Calu3 (cell line): ENCODE measurements at regions not wholly inside any gene's neighbourhood (a gene's known extent, or its start where the extent isn't known, plus 50 kb on each side); places are given as distances from the start of the nearest gene placed in this dataset.

Experiments used
- BruUV-seq: library from RNA; stranded (reverse); fragments of 400-500 nt; replicated peaks from 2 replicates; lab custom pipeline; 2021; lab: Mats Ljungman, UMichigan
- CTCF ChIA-PET: fragments of 300-600 bp; sonication (Branson Sonifier 250); formaldehyde crosslinking; loops from one replicate; lab custom pipeline; 2022; ENCODE audit warnings: antibody characterized with exemption; lab: Charles Lee
- DNase-seq: peaks from one replicate; pipeline ENCODE4 v3.0.0; 2022
- H3K27ac Mint-ChIP-seq: one replicate; pipeline ENCODE4 v1.8.0; 2022; ENCODE audit warnings: mixed read lengths; ENCODE audit not compliant: unreplicated experiment
- H3K27me3 Mint-ChIP-seq: one replicate; pipeline ENCODE4 v1.8.0; 2022; ENCODE audit warnings: mixed read lengths; ENCODE audit not compliant: unreplicated experiment
- H3K36me3 Mint-ChIP-seq: one replicate; pipeline ENCODE4 v1.8.0; 2022; ENCODE audit warnings: mild to moderate bottlenecking, moderate library complexity, mixed read lengths; ENCODE audit not compliant: insufficient read depth, unreplicated experiment
- H3K4me1 Mint-ChIP-seq: one replicate; pipeline ENCODE4 v1.8.0; 2022; ENCODE audit warnings: mild to moderate bottlenecking, low read depth, mixed read lengths; ENCODE audit not compliant: unreplicated experiment
- H3K4me3 Mint-ChIP-seq: one replicate; pipeline ENCODE4 v1.8.0; 2022; ENCODE audit warnings: mild to moderate bottlenecking, low read depth, moderate library complexity, mixed read lengths; ENCODE audit not compliant: unreplicated experiment
- H3K9me3 Mint-ChIP-seq: one replicate; pipeline ENCODE4 v1.8.0; 2022; ENCODE audit warnings: low read depth, mixed read lengths; ENCODE audit not compliant: unreplicated experiment
- CTCF ChIP-seq: fragments of 200-600 bp; IDR thresholded peaks from one replicate; pipeline ENCODE4 v1.8.0; 2022; ENCODE audit warnings: antibody characterized with exemption; ENCODE audit not compliant: unreplicated experiment
- intact Hi-C: fragments of 100-400 bp; cut with micrococcal nuclease; formaldehyde crosslinking; loops from one replicate; pipeline ENCODE4 v1.10.0; 2022; ENCODE audit not compliant: unreplicated experiment

GRCh38 chr14:42001431-42001830 lies 394.8 kb downstream of the LRFN5 start:
- intact Hi-C loops = no loop called here
- Mint-ChIP-seq H3K36me3 (no peaks in the 10 kb centered on the region), H3K4me1 (no peaks in the 10 kb centered on the region), H3K27me3 (no peaks in the 10 kb centered on the region), H3K27ac (no peak overlapping the region), H3K9me3 (peaks cover 2% of the 10 kb centered on the region), H3K4me3 (no peak overlapping the region)
- DNase-seq = no peak
- CTCF ChIA-PET = no interaction called here
- TF ChIP-seq CTCF = no peak
- BruUV-seq = no TSS peak

- DNase-seq = no peak
- intact Hi-C loops = no loop called here
- H3K4me3 Mint-ChIP-seq = no peak overlapping the region
- BruUV-seq = no TSS peak
- H3K36me3 Mint-ChIP-seq = no peaks in the 10 kb centered on the region
- H3K9me3 Mint-ChIP-seq = peaks cover 2% of the 10 kb centered on the region
- no peak for TF ChIP-seq CTCF
- H3K4me1 Mint-ChIP-seq = no peaks in the 10 kb centered on the region
- no peaks in the 10 kb centered on the region for H3K27me3 Mint-ChIP-seq
- no peak overlapping the region for H3K27ac Mint-ChIP-seq
- CTCF ChIA-PET = no interaction called here
Observed at GRCh38 chr14:42000450-42000849, 393.8 kb downstream of the LRFN5 start.

- BruUV-seq = no TSS peak
- CTCF ChIA-PET = no interaction called here
- TF ChIP-seq CTCF = no peak
- Mint-ChIP-seq H3K27ac (no peak overlapping the region), H3K36me3 (no peaks in the 10 kb centered on the region), H3K4me3 (no peak overlapping the region), H3K9me3 (peaks cover 7% of the 10 kb centered on the region), H3K27me3 (no peaks in the 10 kb centered on the region), H3K4me1 (no peaks in the 10 kb centered on the region)
- intact Hi-C loops = no loop called here
- no peak for DNase-seq
Observed at GRCh38 chr14:41993687-41994086, 387.0 kb downstream of the LRFN5 start.

- intact Hi-C loops = no loop called here
- no peak overlapping the region for H3K27ac Mint-ChIP-seq
- no peaks in the 10 kb centered on the region for H3K4me1 Mint-ChIP-seq
- no peak overlapping the region for H3K4me3 Mint-ChIP-seq
- no peaks in the 10 kb centered on the region for H3K27me3 Mint-ChIP-seq
- BruUV-seq = no TSS peak
- H3K36me3 Mint-ChIP-seq = no peaks in the 10 kb centered on the region
- peaks cover 9% of the 10 kb centered on the region for H3K9me3 Mint-ChIP-seq
- no peak for TF ChIP-seq CTCF
- DNase-seq = no peak
- CTCF ChIA-PET = no interaction called here
Observed at GRCh38 chr14:41986700-41987099, 380.0 kb downstream of the LRFN5 start.
